Esophagus squamous epithelium (tissue), 4 donors: ENCODE measurements at regions not wholly inside any gene's neighbourhood (a gene's known extent, or its start where the extent isn't known, plus 50 kb on each side); places are given as distances from the start of the nearest gene placed in this dataset.

Experiments used
- POLR2A ChIP-seq, 4 donors: fragments of 450-650 bp; IDR thresholded peaks; one replicate each; pipeline ENCODE4 v1.6.1; 2017; ENCODE audit warnings: antibody characterized with exemption in 4 of 4, mild to moderate bottlenecking in 4 of 4, moderate library complexity in 3 of 4
- TF ChIP-seq, protein P1 (sequence below), 6 experiments: fragments of 450-650 bp in 4 of 6; fragments of 200-600 bp in 2 of 6; sonication (generic) in 2 of 6; IDR thresholded peaks; one replicate each; pipeline ENCODE4 v1.5.1; 2016 to 2019; ENCODE audit warnings: antibody characterized with exemption in 6 of 6, mild to moderate bottlenecking in 4 of 6, moderate library complexity in 4 of 6

DNA sequence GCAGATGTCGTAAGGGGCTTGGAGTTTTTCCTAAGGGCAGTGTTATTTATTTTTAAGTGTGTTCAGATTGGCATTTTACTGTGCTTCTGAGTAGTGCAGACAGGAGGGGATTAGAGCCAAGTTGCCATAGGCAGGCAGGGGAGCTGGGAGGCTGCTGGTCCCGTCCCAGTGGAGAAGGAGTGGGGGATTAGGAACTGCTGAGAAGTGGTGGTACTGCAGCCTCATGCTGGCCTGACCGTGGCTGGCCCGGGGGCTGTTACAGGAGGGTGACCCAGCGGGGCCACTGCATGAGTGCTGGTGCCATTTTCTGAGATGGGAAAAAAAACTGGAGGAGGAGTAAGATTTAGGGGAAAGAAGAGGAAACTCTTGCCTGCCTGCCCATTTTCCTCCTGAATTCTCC lies 52.3 kb upstream of the DLK1 start:
- TF ChIP-seq, protein P1, sequence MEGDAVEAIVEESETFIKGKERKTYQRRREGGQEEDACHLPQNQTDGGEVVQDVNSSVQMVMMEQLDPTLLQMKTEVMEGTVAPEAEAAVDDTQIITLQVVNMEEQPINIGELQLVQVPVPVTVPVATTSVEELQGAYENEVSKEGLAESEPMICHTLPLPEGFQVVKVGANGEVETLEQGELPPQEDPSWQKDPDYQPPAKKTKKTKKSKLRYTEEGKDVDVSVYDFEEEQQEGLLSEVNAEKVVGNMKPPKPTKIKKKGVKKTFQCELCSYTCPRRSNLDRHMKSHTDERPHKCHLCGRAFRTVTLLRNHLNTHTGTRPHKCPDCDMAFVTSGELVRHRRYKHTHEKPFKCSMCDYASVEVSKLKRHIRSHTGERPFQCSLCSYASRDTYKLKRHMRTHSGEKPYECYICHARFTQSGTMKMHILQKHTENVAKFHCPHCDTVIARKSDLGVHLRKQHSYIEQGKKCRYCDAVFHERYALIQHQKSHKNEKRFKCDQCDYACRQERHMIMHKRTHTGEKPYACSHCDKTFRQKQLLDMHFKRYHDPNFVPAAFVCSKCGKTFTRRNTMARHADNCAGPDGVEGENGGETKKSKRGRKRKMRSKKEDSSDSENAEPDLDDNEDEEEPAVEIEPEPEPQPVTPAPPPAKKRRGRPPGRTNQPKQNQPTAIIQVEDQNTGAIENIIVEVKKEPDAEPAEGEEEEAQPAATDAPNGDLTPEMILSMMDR (IDR thresholded peaks at IDR 0.05): no peak
- no peak for TF ChIP-seq POLR2A (IDR thresholded peaks at IDR 0.05)
